ENCODE measurements at regions not wholly inside any gene's neighbourhood (a gene's known extent, or its start where the extent isn't known, plus 50 kb on each side); places are given as distances from the start of the nearest gene placed in this dataset.

DNA sequence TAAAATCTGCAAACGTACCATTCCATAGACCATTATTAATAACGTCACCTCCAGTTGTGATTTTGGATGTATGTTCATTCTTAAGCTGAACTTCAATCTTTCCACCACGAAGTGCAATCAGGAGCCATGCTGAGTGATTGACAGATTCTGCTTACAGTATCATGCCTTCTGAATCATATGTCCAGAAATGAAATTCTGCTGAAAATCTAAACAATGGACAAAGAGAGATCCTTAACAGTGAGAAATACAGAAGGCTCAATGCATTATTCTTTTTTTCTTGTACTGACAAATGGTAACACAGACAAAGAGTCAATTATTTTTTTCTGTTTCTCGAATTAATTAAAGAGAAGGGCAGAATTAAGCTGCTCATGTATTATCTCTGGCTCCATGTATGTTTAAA lies 1114.5 kb downstream of the EPHA3 start:
- TF ChIP-seq, protein P1, sequence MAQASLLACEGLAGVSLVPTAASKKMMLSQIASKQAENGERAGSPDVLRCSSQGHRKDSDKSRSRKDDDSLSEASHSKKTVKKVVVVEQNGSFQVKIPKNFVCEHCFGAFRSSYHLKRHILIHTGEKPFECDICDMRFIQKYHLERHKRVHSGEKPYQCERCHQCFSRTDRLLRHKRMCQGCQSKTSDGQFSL (CRISPR knock-in tag; IDR thresholded peaks at IDR 0.05), result no peak
- TF ChIP-seq, protein P1 (tag; IDR thresholded peaks at IDR 0.05), result no peak
- TF ChIP-seq CTCF (IDR thresholded peaks at IDR 0.05 in 2 of 3, conservative IDR thresholded peaks at IDR 0.05 in 1 of 3; ENCODE audit: insufficient read depth in 2 of 3, low read depth in 1 of 3, low read length in 3 of 3) (no peak), KLF1 (tag; IDR thresholded peaks at IDR 0.05) (no peak), RNF2 (IDR thresholded peaks at IDR 0.05) (no peak), CREM (IDR thresholded peaks at IDR 0.05; ENCODE audit: low read depth) (no peak), TAF1 (IDR thresholded peaks at IDR 0.05; ENCODE audit: control insufficient read depth, extremely low read depth, insufficient read depth, low read length, severe bottlenecking) (no peak), POLR3A (IDR thresholded peaks at IDR 0.05; ENCODE audit: borderline replicate concordance, extremely low read depth, insufficient read depth, insufficient read length) (no peak), HNRNPUL1 (IDR thresholded peaks at IDR 0.05; ENCODE audit: low read length) (no peak)
- TF ChIP-seq, protein P2, sequence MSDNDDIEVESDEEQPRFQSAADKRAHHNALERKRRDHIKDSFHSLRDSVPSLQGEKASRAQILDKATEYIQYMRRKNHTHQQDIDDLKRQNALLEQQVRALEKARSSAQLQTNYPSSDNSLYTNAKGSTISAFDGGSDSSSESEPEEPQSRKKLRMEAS (CRISPR knock-in tag; IDR thresholded peaks at IDR 0.05), result no peak
- TF ChIP-seq, protein P3, sequence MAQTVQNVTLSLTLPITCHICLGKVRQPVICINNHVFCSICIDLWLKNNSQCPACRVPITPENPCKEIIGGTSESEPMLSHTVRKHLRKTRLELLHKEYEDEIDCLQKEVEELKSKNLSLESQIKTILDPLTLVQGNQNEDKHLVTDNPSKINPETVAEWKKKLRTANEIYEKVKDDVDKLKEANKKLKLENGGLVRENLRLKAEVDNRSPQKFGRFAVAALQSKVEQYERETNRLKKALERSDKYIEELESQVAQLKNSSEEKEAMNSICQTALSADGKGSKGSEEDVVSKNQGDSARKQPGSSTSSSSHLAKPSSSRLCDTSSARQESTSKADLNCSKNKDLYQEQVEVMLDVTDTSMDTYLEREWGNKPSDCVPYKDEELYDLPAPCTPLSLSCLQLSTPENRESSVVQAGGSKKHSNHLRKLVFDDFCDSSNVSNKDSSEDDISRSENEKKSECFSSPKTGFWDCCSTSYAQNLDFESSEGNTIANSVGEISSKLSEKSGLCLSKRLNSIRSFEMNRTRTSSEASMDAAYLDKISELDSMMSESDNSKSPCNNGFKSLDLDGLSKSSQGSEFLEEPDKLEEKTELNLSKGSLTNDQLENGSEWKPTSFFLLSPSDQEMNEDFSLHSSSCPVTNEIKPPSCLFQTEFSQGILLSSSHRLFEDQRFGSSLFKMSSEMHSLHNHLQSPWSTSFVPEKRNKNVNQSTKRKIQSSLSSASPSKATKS (CRISPR knock-in tag; IDR thresholded peaks at IDR 0.05), result no peak
